Skeletal muscle tissue (tissue), 3 donors: ENCODE measurements at regions not wholly inside any gene's neighbourhood (a gene's known extent, or its start where the extent isn't known, plus 50 kb on each side); places are given as distances from the start of the nearest gene placed in this dataset.
"Not testable (repeated sequence)": the region's sequence is repeated elsewhere in the genome, so short reads cannot be mapped to it uniquely, and the experiment has no call there.

Source experiments
- H3K27ac ChIP-seq: one replicate; pipeline ENCODE4 v1.7.0; 2013; ENCODE audit warnings: mild to moderate bottlenecking, low read depth, low read length, inconsistent platforms
- H3K27me3 ChIP-seq, 3 donors: one replicate each; pipeline ENCODE4 v1.7.0; 2013; ENCODE audit warnings: low read length in 3 of 3; ENCODE audit not compliant: control insufficient read depth in 3 of 3, insufficient read depth in 3 of 3
- H3K36me3 ChIP-seq, 3 donors: one replicate each; pipeline ENCODE4 v1.7.0; 2013; ENCODE audit warnings: low read length in 3 of 3; ENCODE audit not compliant: control insufficient read depth in 3 of 3, insufficient read depth in 3 of 3
- H3K4me1 ChIP-seq, 3 donors: one replicate each; pipeline ENCODE4 v1.7.0; 2013; ENCODE audit warnings: low read length in 3 of 3, mild to moderate bottlenecking in 3 of 3; ENCODE audit not compliant: control insufficient read depth in 3 of 3, insufficient read depth in 3 of 3
- H3K4me3 ChIP-seq, 3 donors: one replicate each; pipeline ENCODE4 v1.7.0; 2013; ENCODE audit warnings: low read length in 3 of 3
- H3K9ac ChIP-seq, 3 donors: one replicate each; pipeline ENCODE4 v1.7.0; 2013; ENCODE audit warnings: low read length in 3 of 3, mild to moderate bottlenecking in 3 of 3, moderate library complexity in 2 of 3, low read depth in 1 of 3
- H3K9me3 ChIP-seq, 3 donors: one replicate each; pipeline ENCODE4 v1.7.0; 2013; ENCODE audit warnings: low read length in 3 of 3; ENCODE audit not compliant: control insufficient read depth in 3 of 3
- donor health status: Osteomylitis.

- Histone ChIP-seq H3K9ac (no peak overlapping the region), H3K4me1 (no peaks in the 10 kb centered on the region), H3K36me3 (no peaks in the 10 kb centered on the region), H3K9me3 (no peaks in the 10 kb centered on the region), H3K4me3 (no peak overlapping the region), H3K27me3 (no peaks in the 10 kb centered on the region), H3K27ac (no peak overlapping the region)
Observed at GRCh38 chr5:40436535-40437237, 243.0 kb upstream of the PTGER4 start.

GRCh38 chr5:40435706-40436105 is 244.0 kb upstream of the PTGER4 start:
- not testable (repeated sequence) for H3K4me1 ChIP-seq, H3K9ac ChIP-seq, H3K27me3 ChIP-seq, H3K36me3 ChIP-seq, H3K9me3 ChIP-seq, H3K4me3 ChIP-seq, H3K27ac ChIP-seq

GRCh38 chr5:40432836-40433235 is 246.9 kb upstream of the PTGER4 start:
- Histone ChIP-seq H3K4me3 (no peak overlapping the region), H3K9ac (no peak overlapping the region), H3K4me1 (peaks cover 0 to 3% (median 3%) of the 10 kb centered on the region in 3 donors), H3K36me3 (no peaks in the 10 kb centered on the region), H3K9me3 (no peaks in the 10 kb centered on the region), H3K27ac (no peak overlapping the region), H3K27me3 (no peaks in the 10 kb centered on the region)

- Histone ChIP-seq H3K9ac (no peak overlapping the region), H3K4me1 (peaks cover 0 to 3% (median 3%) of the 10 kb centered on the region in 3 donors), H3K27ac (no peak overlapping the region), H3K4me3 (no peak overlapping the region), H3K36me3 (no peaks in the 10 kb centered on the region), H3K27me3 (no peaks in the 10 kb centered on the region), H3K9me3 (no peaks in the 10 kb centered on the region)
Observed at GRCh38 chr5:40431734-40432133, 248.0 kb upstream of the PTGER4 start.

GRCh38 chr5:40430101-40430710 is 249.5 kb upstream of the PTGER4 start:
- Histone ChIP-seq H3K9me3 (no peaks in the 10 kb centered on the region), H3K27ac (no peak overlapping the region), H3K4me1 (peaks cover 0 to 3% (median 3%) of the 10 kb centered on the region in 3 donors), H3K9ac (no peak overlapping the region), H3K27me3 (no peaks in the 10 kb centered on the region), H3K36me3 (no peaks in the 10 kb centered on the region), H3K4me3 (no peak overlapping the region)

GRCh38 chr5:40429258-40430100 is 250.2 kb upstream of the PTGER4 start:
- no peaks in the 10 kb centered on the region for H3K9me3 ChIP-seq
- no peak overlapping the region for H3K4me3 ChIP-seq
- no peak overlapping the region for H3K27ac ChIP-seq
- H3K27me3 ChIP-seq, result no peaks in the 10 kb centered on the region
- peaks cover 0 to 3% (median 3%) of the 10 kb centered on the region in 3 donors for H3K4me1 ChIP-seq
- H3K9ac ChIP-seq, result no peak overlapping the region
- H3K36me3 ChIP-seq, result no peaks in the 10 kb centered on the region

- Histone ChIP-seq H3K27me3 (no peaks in the 10 kb centered on the region), H3K9me3 (no peaks in the 10 kb centered on the region), H3K27ac (no peak overlapping the region), H3K36me3 (no peaks in the 10 kb centered on the region), H3K4me1 (peaks cover 0 to 3% (median 3%) of the 10 kb centered on the region in 3 donors), H3K9ac (no peak overlapping the region), H3K4me3 (no peak overlapping the region)
Observed at GRCh38 chr5:40428815-40429214, 250.9 kb upstream of the PTGER4 start.

- H3K27ac ChIP-seq, result no peak overlapping the region
- no peak overlapping the region for H3K4me3 ChIP-seq
- no peaks in the 10 kb centered on the region for H3K9me3 ChIP-seq
- no peaks in the 10 kb centered on the region for H3K36me3 ChIP-seq
- no peaks in the 10 kb centered on the region for H3K27me3 ChIP-seq
- no peak overlapping the region for H3K9ac ChIP-seq
- H3K4me1 ChIP-seq, result peaks cover 0 to 3% (median 3%) of the 10 kb centered on the region in 3 donors
Observed at GRCh38 chr5:40428126-40428525, 251.6 kb upstream of the PTGER4 start.

- not testable (repeated sequence) for H3K9me3 ChIP-seq, H3K27ac ChIP-seq, H3K4me1 ChIP-seq, H3K36me3 ChIP-seq, H3K9ac ChIP-seq, H3K4me3 ChIP-seq, H3K27me3 ChIP-seq
Observed at GRCh38 chr5:40417046-40417810, 262.5 kb upstream of the PTGER4 start.
